CD4-positive, alpha-beta T cell treated with Interleukin-10 for 1 hour (primary cell): ENCODE measurements at regions not wholly inside any gene's neighbourhood (a gene's known extent, or its start where the extent isn't known, plus 50 kb on each side); places are given as distances from the start of the nearest gene placed in this dataset.
"Not testable (repeated sequence)": the region's sequence is repeated elsewhere in the genome, so short reads cannot be mapped to it uniquely, and the experiment has no call there.

ENCODE experiments used
- DNase-seq: peaks from one replicate; pipeline ENCODE4 v3.0.0-alpha.2; 2020

- no peak for DNase-seq
Observed at GRCh38 chr6:87755708-87756671, 54.0 kb upstream of the AKIRIN2 start.

GRCh38 chr6:87754828-87755227, 52.8 kb upstream of the AKIRIN2 start:
- no peak for DNase-seq

- DNase-seq = no peak
Observed at GRCh38 chr6:87753131-87753685, 51.2 kb upstream of the AKIRIN2 start.

GRCh38 chr6:87752503-87752902, 50.5 kb upstream of the AKIRIN2 start:
- DNase-seq = not testable (repeated sequence)
